NCI-H2029 (cell line): ENCODE measurements at regions not wholly inside any gene's neighbourhood (a gene's known extent, or its start where the extent isn't known, plus 50 kb on each side); places are given as distances from the start of the nearest gene placed in this dataset.
"Not testable (repeated sequence)": the region's sequence is repeated elsewhere in the genome, so short reads cannot be mapped to it uniquely, and the experiment has no call there.

Experiments used
- DNase-seq: peaks from one replicate; lab custom pipeline; 2025; lab: John Stamatoyannopoulos, UW

- no peak for DNase-seq
These were observed 207.5 kb upstream of the LINGO1 start for GRCh38 chr15:77839970-77840905.

GRCh38 chr15:77839456-77839855 is 206.7 kb upstream of the LINGO1 start:
- no peak for DNase-seq

DNA sequence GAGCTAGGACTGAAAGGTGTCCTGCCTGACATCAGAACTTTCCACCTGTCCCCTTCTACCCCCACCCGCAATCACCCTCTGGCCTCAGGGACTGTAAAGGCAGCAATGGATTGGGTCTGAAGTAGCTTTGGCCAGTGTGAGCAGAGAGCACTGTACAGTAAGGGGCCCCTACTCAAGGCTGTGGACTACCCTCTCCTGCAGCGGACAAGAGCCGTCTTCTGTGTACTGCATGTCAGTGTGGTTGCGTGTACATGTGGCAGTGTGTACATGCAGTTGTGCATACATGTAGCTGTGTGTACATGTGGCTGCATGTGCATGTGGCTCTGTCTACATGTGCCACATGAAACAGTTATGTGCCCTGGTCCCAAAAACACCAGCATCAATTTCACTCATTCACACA is 205.9 kb upstream of the LINGO1 start:
- no peak for DNase-seq

DNA sequence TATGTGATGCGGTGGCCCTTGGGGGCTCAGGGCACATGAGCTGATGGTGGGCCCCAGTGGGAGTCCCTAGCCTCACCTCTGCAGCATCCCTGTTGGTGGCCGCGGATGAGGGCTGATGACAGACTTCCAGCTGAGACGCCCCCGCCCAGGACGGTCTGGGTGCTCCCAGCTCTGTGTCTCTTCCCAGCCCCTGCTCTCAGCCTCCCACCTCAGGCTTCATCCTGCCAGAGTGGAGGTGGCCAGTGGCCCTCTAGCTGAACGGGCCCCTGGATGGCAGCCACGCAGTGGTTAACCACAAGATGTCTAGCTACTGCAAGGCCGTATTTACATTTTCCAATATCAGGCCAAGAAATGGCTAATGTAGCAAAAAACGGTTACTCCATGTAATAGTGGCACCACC is 205.3 kb upstream of the LINGO1 start:
- no peak for DNase-seq

DNA sequence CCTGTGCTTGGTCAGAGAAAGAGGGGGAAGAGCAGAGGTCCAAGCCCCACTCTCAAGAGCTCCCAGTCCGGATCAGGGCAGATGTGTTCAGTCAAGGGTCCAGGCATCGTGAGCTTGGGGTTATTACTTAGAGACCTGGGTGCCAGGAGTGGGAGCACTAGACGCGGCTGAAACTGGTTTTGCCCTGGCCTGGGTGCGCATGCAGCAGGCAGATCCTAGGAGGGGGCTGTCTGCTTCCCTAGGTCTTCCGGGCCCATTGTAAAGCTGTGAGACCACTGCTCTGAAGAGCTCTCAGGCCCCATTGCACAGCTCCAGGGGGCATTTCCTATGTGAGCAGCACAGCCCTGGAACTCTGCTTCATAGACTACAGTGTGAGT is 204.9 kb upstream of the LINGO1 start:
- DNase-seq = no peak

DNA sequence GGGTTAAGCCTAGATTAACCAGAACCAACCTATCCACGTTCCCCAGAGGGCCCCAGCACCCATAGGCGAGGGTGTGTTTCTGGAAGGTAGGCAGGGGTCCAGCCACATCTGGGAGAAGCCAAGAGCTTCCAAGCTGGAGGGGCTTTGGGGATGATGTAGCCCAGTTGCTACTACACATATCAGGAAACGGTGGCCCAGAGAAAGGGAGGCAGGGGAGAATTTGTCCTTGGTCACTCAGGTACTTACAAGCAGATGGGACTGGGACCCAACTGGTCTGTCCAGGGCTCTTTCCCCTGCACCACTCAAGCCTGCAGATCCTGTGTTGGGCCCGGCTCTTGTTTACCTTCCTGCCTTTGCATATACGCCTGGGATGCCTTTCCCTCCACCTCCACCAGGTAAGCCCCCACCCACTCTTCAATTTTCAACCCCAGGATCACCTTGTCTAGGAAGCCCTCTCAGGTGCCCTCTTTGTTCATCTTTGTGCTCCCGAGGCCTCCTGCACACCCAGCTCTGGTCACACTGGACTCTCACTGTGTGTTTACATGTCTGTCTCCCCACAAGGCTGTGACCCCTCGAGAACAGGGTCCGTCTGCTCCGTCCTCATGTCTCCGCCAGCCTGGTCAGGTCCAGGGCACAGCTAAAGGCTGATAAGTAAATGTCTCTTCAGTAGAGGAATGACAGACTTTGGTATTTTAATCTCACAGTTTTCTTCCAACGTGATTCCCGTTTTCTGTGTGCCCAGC is 204.4 kb upstream of the LINGO1 start:
- no peak for DNase-seq

- DNase-seq = no peak
These were observed 203.5 kb upstream of the LINGO1 start for GRCh38 chr15:77836121-77836692.

GRCh38 chr15:77834276-77834990 is 201.7 kb upstream of the LINGO1 start:
- no peak for DNase-seq

GRCh38 chr15:77832874-77833273 is 200.2 kb upstream of the LINGO1 start:
- DNase-seq = no peak

DNA sequence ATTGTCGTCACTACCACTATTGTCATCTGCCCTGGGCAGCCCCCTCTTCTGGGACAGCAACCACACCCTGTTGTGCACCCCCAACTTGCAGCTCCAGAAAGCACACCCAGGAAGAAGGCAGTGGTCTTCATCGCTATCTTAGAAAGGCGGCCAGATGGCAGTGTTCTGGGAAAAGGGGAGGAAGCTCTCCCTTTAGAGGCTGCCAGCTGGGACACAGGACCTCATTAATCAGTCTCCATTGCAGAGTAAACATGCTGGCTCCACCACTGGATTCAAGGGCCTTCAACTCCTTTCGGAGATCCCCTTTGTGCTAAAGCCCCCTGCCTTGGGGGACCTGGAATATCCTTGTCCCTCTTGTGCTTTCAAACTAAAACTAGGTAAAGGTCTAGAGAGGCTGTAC is 199.3 kb upstream of the LINGO1 start:
- DNase-seq = no peak

GRCh38 chr15:77830051-77830468 is 197.3 kb upstream of the LINGO1 start:
- DNase-seq = no peak

- DNase-seq = not testable (repeated sequence)
These were observed 196.6 kb upstream of the LINGO1 start for GRCh38 chr15:77829331-77829730.

DNA sequence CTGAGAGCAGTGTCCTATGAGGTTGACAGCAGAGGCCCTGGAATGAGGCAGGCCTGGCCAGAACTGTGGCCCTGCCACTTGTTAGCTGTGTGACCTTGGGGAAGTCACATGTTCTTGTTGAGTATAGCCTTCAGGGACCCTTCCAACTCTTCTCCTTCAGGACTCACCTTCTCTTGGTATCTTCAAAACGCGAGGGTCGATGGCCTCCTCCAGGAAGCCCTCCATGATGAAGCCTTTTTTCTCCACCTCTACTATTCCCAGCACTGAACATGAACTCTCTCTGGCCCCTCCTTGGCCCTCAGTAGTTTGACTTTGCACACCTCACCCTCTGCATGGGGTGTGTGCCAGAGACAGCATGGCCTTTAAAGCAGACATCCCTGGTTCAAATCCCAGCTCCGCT is 195.1 kb upstream of the LINGO1 start:
- no peak for DNase-seq

GRCh38 chr15:77826006-77826695 is 193.4 kb upstream of the LINGO1 start:
- DNase-seq = no peak

DNA sequence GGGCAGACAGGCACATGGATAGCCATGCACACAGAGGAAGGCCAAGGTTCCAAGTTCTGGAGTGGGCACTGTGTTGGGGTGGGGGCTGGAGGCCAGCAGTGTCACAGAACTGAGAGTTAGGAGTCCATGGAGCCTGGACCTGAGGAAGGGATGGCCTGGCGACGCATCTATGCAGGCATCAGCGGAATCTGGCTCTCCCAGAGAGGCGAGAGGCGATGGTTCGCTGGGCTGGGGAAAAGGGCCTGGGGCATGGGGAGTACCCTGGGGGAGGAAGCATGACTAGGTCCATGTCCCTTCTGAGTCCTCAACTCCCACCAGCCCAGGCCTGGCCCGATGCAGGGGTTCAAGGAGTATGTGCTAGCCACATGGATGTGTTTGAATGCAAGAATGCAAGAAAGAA is 192.8 kb upstream of the LINGO1 start:
- DNase-seq = no peak

GRCh38 chr15:77825252-77825542 is 192.5 kb upstream of the LINGO1 start:
- no peak for DNase-seq

- DNase-seq = no peak
These were observed 191.9 kb upstream of the LINGO1 start for GRCh38 chr15:77824361-77825251.

GRCh38 chr15:77823736-77824135 is 191.0 kb upstream of the LINGO1 start:
- no peak for DNase-seq

DNA sequence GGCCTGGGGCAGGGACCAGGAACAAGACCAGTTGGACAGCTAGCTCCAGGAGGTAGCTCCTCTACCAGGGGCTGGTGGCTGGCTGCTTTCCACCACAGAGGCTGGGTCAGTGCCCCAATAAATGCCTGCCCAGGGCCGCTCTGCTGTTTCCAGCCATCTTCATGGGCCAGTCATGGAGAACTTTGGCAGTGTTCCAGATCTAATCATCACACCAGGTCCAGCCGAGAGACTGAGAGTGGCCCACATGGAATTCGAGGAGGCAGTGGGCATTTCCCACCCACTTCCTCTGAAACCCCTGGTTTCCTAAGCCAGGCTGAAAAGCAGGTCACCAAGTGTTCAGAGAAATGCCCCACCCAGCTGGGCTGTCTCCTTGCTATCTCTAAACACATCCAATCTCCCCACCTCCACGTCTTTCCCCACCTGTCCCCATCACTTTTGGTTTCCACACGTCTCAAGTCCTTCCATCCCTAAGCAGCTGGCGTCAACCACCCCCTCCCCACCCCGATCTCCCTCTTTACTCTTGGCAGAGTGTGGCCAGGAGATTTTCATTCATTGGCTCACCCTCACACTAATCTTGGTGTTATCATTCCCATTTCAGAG is 190.0 kb upstream of the LINGO1 start:
- no peak for DNase-seq

- DNase-seq = no peak
These were observed 189.2 kb upstream of the LINGO1 start for GRCh38 chr15:77821959-77822256.
